CD4-positive, alpha-beta T cell (primary cell): ENCODE measurements at regions not wholly inside any gene's neighbourhood (a gene's known extent, or its start where the extent isn't known, plus 50 kb on each side); places are given as distances from the start of the nearest gene placed in this dataset.

Experiments
- ATAC-seq: fragments of 200-7000 bp; cut with Tn5 transposase; one replicate; pipeline ENCODE4 v1.10.0; 2022; ENCODE audit warnings: mild to moderate bottlenecking; ENCODE audit not compliant: poor library complexity
- CTCF ChIA-PET: fragments of 350-600 bp; sonication (Branson Sonifier 250); formaldehyde crosslinking; loops from one replicate; lab custom pipeline; 2021; ENCODE audit warnings: antibody characterized with exemption, inconsistent platforms; lab: Charles Lee
- POLR2A ChIA-PET: fragments of 350-600 bp; sonication (Branson Sonifier 250); formaldehyde crosslinking; loops from one replicate; lab custom pipeline; 2021; ENCODE audit warnings: antibody characterized with exemption, inconsistent platforms; lab: Charles Lee
- DNase-seq, 14 experiments: peaks; one replicate each; pipeline ENCODE4 v3.0.0-alpha.2; 2013 to 2020; ENCODE audit warnings: mixed read lengths in 2 of 14
- H3K27ac ChIP-seq, 2 donors: one replicate each; pipeline versions ENCODE4 v1.5.1 to v1.7.0; 2013; ENCODE audit warnings: low read length in 2 of 2, low read depth in 1 of 2, mild to moderate bottlenecking in 1 of 2
- H3K27me3 ChIP-seq, 2 experiments: 1 replicate in 1 of 2; 2 replicates in 1 of 2; pipeline versions ENCODE4 v1.6.1 to v1.7.0; 2013; ENCODE audit warnings: low read length in 2 of 2, control low read depth in 1 of 2, mild to moderate bottlenecking in 1 of 2, moderate library complexity in 1 of 2; ENCODE audit not compliant: insufficient read depth in 2 of 2, control insufficient read depth in 1 of 2
- H3K36me3 ChIP-seq: one replicate; pipeline ENCODE4 v1.6.1; 2013; ENCODE audit warnings: low read length, control low read depth; ENCODE audit not compliant: insufficient read depth
- H3K4me1 ChIP-seq: one replicate; pipeline ENCODE4 v1.6.1; 2013; ENCODE audit warnings: low read length, control low read depth; ENCODE audit not compliant: insufficient read depth
- H3K4me3 ChIP-seq: one replicate; pipeline ENCODE4 v1.5.1; 2013; ENCODE audit warnings: mild to moderate bottlenecking, low read length, moderate library complexity
- H3K9me3 ChIP-seq, 2 experiments: 1 replicate in 1 of 2; 2 replicates in 1 of 2; pipeline versions ENCODE4 v1.6.1 to v1.7.0; 2013; ENCODE audit warnings: low read length in 2 of 2, mild to moderate bottlenecking in 2 of 2, control low read depth in 1 of 2, moderate library complexity in 1 of 2; ENCODE audit not compliant: control insufficient read depth in 1 of 2, insufficient read depth in 1 of 2
- H3K27ac Mint-ChIP-seq: one replicate; pipeline ENCODE4 v1.8.0; 2020; ENCODE audit warnings: mixed read lengths
- H3K27me3 Mint-ChIP-seq: one replicate; pipeline ENCODE4 v1.8.0; 2021; ENCODE audit warnings: mixed read lengths
- H3K36me3 Mint-ChIP-seq: one replicate; pipeline ENCODE4 v1.8.0; 2021; ENCODE audit warnings: low read depth, mixed read lengths
- H3K4me1 Mint-ChIP-seq: one replicate; pipeline ENCODE4 v1.8.0; 2021; ENCODE audit warnings: low read depth, mixed read lengths
- H3K4me3 Mint-ChIP-seq: one replicate; pipeline ENCODE4 v1.8.0; 2020; ENCODE audit warnings: mild to moderate bottlenecking, mixed read lengths
- H3K9me3 Mint-ChIP-seq: one replicate; pipeline ENCODE4 v1.8.0; 2020; ENCODE audit warnings: mixed read lengths
- intact Hi-C, 2 experiments: fragments of 100-400 bp; cut with DNase I in 1 of 2; cut with micrococcal nuclease in 1 of 2; formaldehyde crosslinking; loops; one replicate each; pipeline versions ENCODE4 v1.15.1 to v1.9.0; 2023 to 2025; cut with DNase I, micrococcal nuclease
- TF ChIP-seq, protein P1 (sequence below): fragments of 200-600 bp; IDR thresholded peaks from one replicate; pipeline ENCODE4 v1.8.0; 2022; ENCODE audit warnings: antibody characterized with exemption, mild to moderate bottlenecking

DNA sequence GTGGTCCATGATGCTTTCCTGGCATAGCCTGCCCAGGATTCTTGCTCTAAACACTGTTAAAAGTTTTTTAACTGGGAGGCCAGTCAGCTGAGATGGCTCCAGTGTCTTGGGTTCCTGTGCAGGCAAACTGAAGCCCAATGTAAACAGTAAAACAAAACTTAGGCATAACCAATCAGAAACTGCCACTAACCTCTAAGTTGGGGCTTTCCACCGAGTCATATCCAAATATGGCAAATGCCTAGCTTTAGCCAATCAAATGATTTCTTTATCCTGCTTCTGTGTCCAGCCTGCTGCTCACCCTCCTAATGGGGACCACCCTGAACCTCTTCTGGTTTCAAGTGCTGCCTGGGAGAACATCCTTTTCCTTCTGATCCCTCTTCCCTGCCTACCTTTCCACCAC, 277.9 kb downstream of the EMP1 start:
- Histone ChIP-seq H3K27me3 (peaks cover 3 to 5% of the 10 kb centered on the region in 2 experiments), H3K36me3 (no peaks in the 10 kb centered on the region), H3K4me1 (no peaks in the 10 kb centered on the region), H3K27ac (no peak overlapping the region), H3K9me3 (no peaks in the 10 kb centered on the region), H3K4me3 (no peak overlapping the region)
- Mint-ChIP-seq H3K27me3 (peaks cover 22% of the 10 kb centered on the region), H3K27ac (no peak overlapping the region), H3K36me3 (no peaks in the 10 kb centered on the region), H3K4me3 (no peak overlapping the region), H3K4me1 (no peaks in the 10 kb centered on the region), H3K9me3 (no peaks in the 10 kb centered on the region)
- DNase-seq (no peak), ATAC-seq (no peak)
- CTCF ChIA-PET, result no interaction called here
- TF ChIP-seq, protein P1, sequence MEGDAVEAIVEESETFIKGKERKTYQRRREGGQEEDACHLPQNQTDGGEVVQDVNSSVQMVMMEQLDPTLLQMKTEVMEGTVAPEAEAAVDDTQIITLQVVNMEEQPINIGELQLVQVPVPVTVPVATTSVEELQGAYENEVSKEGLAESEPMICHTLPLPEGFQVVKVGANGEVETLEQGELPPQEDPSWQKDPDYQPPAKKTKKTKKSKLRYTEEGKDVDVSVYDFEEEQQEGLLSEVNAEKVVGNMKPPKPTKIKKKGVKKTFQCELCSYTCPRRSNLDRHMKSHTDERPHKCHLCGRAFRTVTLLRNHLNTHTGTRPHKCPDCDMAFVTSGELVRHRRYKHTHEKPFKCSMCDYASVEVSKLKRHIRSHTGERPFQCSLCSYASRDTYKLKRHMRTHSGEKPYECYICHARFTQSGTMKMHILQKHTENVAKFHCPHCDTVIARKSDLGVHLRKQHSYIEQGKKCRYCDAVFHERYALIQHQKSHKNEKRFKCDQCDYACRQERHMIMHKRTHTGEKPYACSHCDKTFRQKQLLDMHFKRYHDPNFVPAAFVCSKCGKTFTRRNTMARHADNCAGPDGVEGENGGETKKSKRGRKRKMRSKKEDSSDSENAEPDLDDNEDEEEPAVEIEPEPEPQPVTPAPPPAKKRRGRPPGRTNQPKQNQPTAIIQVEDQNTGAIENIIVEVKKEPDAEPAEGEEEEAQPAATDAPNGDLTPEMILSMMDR, result no peak
- intact Hi-C loops, result no loop called here
- POLR2A ChIA-PET, result no interaction called here

DNA sequence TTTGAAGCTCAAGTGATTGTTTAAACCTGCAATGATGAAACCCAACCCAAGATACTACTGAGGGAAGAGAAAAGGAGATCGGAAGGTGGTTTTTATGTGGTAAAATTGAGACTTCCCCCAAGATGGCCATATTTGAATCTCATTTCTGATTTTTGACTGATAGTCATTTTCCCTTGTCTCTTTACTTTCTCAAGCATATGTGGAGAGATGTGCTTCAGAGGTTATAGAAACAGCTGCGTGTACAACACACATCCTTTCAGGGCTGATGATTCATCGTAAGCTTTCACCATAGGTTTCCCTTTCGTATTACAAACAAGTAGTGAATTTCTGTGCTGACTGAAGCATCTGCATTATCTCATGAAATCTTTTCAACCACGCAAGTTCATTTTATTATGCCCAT, 276.2 kb downstream of the EMP1 start:
- Histone ChIP-seq H3K4me1 (no peaks in the 10 kb centered on the region), H3K27ac (no peak overlapping the region), H3K9me3 (no peaks in the 10 kb centered on the region), H3K4me3 (no peak overlapping the region), H3K36me3 (no peaks in the 10 kb centered on the region), H3K27me3 (peaks cover 5 to 12% of the 10 kb centered on the region in 2 experiments)
- intact Hi-C loops, result no loop called here
- no peak for ATAC-seq
- no peaks in the 10 kb centered on the region for H3K4me1 Mint-ChIP-seq
- no peak overlapping the region for H3K4me3 Mint-ChIP-seq
- POLR2A ChIA-PET, result no interaction called here
- H3K9me3 Mint-ChIP-seq, result no peaks in the 10 kb centered on the region
- H3K27ac Mint-ChIP-seq, result no peak overlapping the region
- CTCF ChIA-PET, result no interaction called here
- DNase-seq, result no peak
- no peaks in the 10 kb centered on the region for H3K36me3 Mint-ChIP-seq
- H3K27me3 Mint-ChIP-seq, result peaks cover 36% of the 10 kb centered on the region
- TF ChIP-seq, protein P1, result no peak

DNA sequence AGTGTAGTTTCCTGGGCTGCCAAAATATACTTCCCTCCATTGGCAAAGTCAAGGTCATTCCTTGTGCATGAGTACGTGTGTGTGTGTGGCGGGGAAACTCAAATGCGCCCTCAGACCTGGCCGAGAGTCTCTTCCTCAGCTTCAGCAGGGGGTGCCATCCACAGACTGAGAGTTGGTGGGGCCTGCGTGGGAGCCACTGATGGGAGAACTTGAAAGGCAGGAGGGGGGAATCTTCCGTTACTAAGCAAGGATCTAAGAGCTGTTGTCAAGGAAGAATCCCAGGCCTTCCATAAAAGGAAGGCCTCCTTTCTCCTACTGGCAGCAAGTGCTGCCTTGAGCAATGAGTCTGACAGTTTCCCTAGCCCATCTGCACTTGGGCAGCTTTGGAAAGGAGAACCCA, 274.9 kb downstream of the EMP1 start:
- no peak for DNase-seq
- Mint-ChIP-seq H3K4me1 (no peaks in the 10 kb centered on the region), H3K27ac (no peak overlapping the region), H3K27me3 (peaks cover 37% of the 10 kb centered on the region), H3K36me3 (no peaks in the 10 kb centered on the region), H3K9me3 (no peaks in the 10 kb centered on the region), H3K4me3 (no peak overlapping the region)
- no peak overlapping the region for H3K4me3 ChIP-seq
- no peaks in the 10 kb centered on the region for H3K36me3 ChIP-seq
- no peaks in the 10 kb centered on the region for H3K9me3 ChIP-seq
- no peaks in the 10 kb centered on the region for H3K4me1 ChIP-seq
- intact Hi-C loops, result no loop called here
- H3K27me3 ChIP-seq, result peaks cover 5 to 12% of the 10 kb centered on the region in 2 experiments
- no peak for ATAC-seq
- TF ChIP-seq, protein P1, result no peak
- CTCF ChIA-PET, result no interaction called here
- POLR2A ChIA-PET, result no interaction called here
- no peak overlapping the region for H3K27ac ChIP-seq
